WTC11 (cell line): ENCODE measurements at regions not wholly inside any gene's neighbourhood (a gene's known extent, or its start where the extent isn't known, plus 50 kb on each side); places are given as distances from the start of the nearest gene placed in this dataset.

ENCODE experiments used
- ATAC-seq: fragments of 200-7000 bp; cut with Tn5 transposase; 2 replicates; pipeline ENCODE4 v1.10.0; 2021; ENCODE audit warnings: mild to moderate bottlenecking, moderate library complexity
- CTCF ChIA-PET: fragments of 300-600 bp; sonication (Branson Sonifier 250); formaldehyde crosslinking; loops from one replicate; lab custom pipeline; 2021; ENCODE audit warnings: antibody characterized with exemption; lab: Charles Lee
- POLR2A ChIA-PET: fragments of 350-600 bp; sonication (Branson Sonifier 250); formaldehyde crosslinking; loops from one replicate; lab custom pipeline; 2021; ENCODE audit warnings: antibody characterized with exemption; lab: Charles Lee
- DNase-seq: peaks from one replicate; pipeline ENCODE4 v3.0.0; 2021; ENCODE audit warnings: low spot score
- H3K27ac Mint-ChIP-seq: 2 replicates; pipeline ENCODE4 v1.8.0; 2021; ENCODE audit warnings: mixed read lengths
- H3K27me3 Mint-ChIP-seq: 2 replicates; pipeline ENCODE4 v1.8.0; 2021; ENCODE audit warnings: low read depth, mild to moderate bottlenecking, moderate library complexity, mixed read lengths
- H3K36me3 Mint-ChIP-seq: 2 replicates; pipeline ENCODE4 v1.8.0; 2021; ENCODE audit warnings: mixed read lengths
- H3K4me1 Mint-ChIP-seq: 2 replicates; pipeline ENCODE4 v1.8.0; 2022; ENCODE audit warnings: mixed read lengths
- H3K4me3 Mint-ChIP-seq: 2 replicates; pipeline ENCODE4 v1.8.0; 2021; ENCODE audit warnings: mild to moderate bottlenecking, moderate library complexity, mixed read lengths
- H3K9me3 Mint-ChIP-seq: 2 replicates; pipeline ENCODE4 v1.8.0; 2021; ENCODE audit warnings: mixed read lengths
- AFF4 ChIP-seq: sonication (generic); formaldehyde crosslinking; IDR thresholded peaks from 2 replicates; pipeline ENCODE4 v1.8.1; 2023; ENCODE audit warnings: mild to moderate bottlenecking, missing genetic modification reagents, borderline replicate concordance
- ATF1 ChIP-seq: sonication (generic); formaldehyde crosslinking; IDR thresholded peaks from 2 replicates; pipeline ENCODE4 v1.8.1; 2023; ENCODE audit warnings: mild to moderate bottlenecking, moderate library complexity, missing genetic modification reagents
- ATF2 ChIP-seq: sonication (generic); formaldehyde crosslinking; IDR thresholded peaks from 2 replicates; pipeline ENCODE4 v1.8.1; 2022; ENCODE audit warnings: low read depth, missing genetic modification reagents, borderline replicate concordance
- E2F4 ChIP-seq: sonication (generic); formaldehyde crosslinking; IDR thresholded peaks from 2 replicates; pipeline ENCODE4 v1.8.1; 2022; ENCODE audit warnings: low read depth, mild to moderate bottlenecking, moderate library complexity, missing genetic modification reagents, borderline replicate concordance
- ELF4 ChIP-seq: sonication (generic); formaldehyde crosslinking; IDR thresholded peaks from 2 replicates; pipeline ENCODE4 v1.8.1; 2022; ENCODE audit warnings: low read depth, mild to moderate bottlenecking, moderate library complexity, missing genetic modification reagents
- GTF2I ChIP-seq: fragments of 250-450 bp; sonication (Bioruptor Pico); conservative IDR thresholded peaks from 2 replicates; pipeline ENCODE4 v1.4.0; 2021; ENCODE audit warnings: mild to moderate bottlenecking
- HMGXB4 ChIP-seq: sonication (generic); formaldehyde crosslinking; IDR thresholded peaks from 2 replicates; pipeline ENCODE4 v1.8.1; 2023; ENCODE audit warnings: mild to moderate bottlenecking, moderate library complexity, missing genetic modification reagents
- IRF1 ChIP-seq: sonication (generic); formaldehyde crosslinking; IDR thresholded peaks from 2 replicates; pipeline ENCODE4 v1.8.0; 2023; ENCODE audit warnings: missing genetic modification reagents
- JUN ChIP-seq: sonication (generic); formaldehyde crosslinking; IDR thresholded peaks from 2 replicates; pipeline ENCODE4 v1.8.0; 2023; ENCODE audit warnings: mild to moderate bottlenecking, missing genetic modification reagents
- KAT7 ChIP-seq: sonication (generic); formaldehyde crosslinking; IDR thresholded peaks from 2 replicates; pipeline ENCODE4 v1.8.1; 2023; ENCODE audit warnings: missing genetic modification reagents, mild to moderate bottlenecking, borderline replicate concordance
- MXD4 ChIP-seq: fragments of 250-450 bp; sonication (Bioruptor Pico); IDR thresholded peaks from 2 replicates; pipeline ENCODE4 v1.8.0; 2021; ENCODE audit warnings: mild to moderate bottlenecking, moderate library complexity, borderline replicate concordance
- NFE2L1 ChIP-seq: sonication (generic); formaldehyde crosslinking; IDR thresholded peaks from 2 replicates; pipeline ENCODE4 v1.8.1; 2023; ENCODE audit warnings: missing genetic modification reagents
- OVOL2 ChIP-seq: fragments of 250-450 bp; sonication (Bioruptor Pico); IDR thresholded peaks from 2 replicates; pipeline ENCODE4 v1.9.0; 2021; ENCODE audit warnings: mild to moderate bottlenecking, borderline replicate concordance
- RELA ChIP-seq: sonication (generic); formaldehyde crosslinking; IDR thresholded peaks from 2 replicates; pipeline ENCODE4 v1.8.1; 2022; ENCODE audit warnings: missing genetic modification reagents, mild to moderate bottlenecking, borderline replicate concordance
- SMAD3 ChIP-seq: sonication (generic); formaldehyde crosslinking; IDR thresholded peaks from 2 replicates; pipeline ENCODE4 v1.8.0; 2022; ENCODE audit warnings: missing genetic modification reagents, mild to moderate bottlenecking, borderline replicate concordance
- SP1 ChIP-seq: sonication (generic); formaldehyde crosslinking; conservative IDR thresholded peaks from 2 replicates; pipeline ENCODE4 v1.8.1; 2022; ENCODE audit warnings: missing genetic modification reagents
- TEAD4 ChIP-seq: sonication (generic); formaldehyde crosslinking; IDR thresholded peaks from 2 replicates; pipeline ENCODE4 v1.8.0; 2022; ENCODE audit warnings: mild to moderate bottlenecking, missing genetic modification reagents
- ZBTB21 ChIP-seq: sonication (generic); formaldehyde crosslinking; IDR thresholded peaks from 2 replicates; pipeline ENCODE4 v1.8.1; 2023; ENCODE audit warnings: mild to moderate bottlenecking, missing genetic modification reagents, borderline replicate concordance
- ZNF121 ChIP-seq: sonication (generic); formaldehyde crosslinking; IDR thresholded peaks from 2 replicates; pipeline ENCODE4 v1.8.0; 2023; ENCODE audit warnings: missing genetic modification reagents
- ZNF219 ChIP-seq: sonication (generic); formaldehyde crosslinking; IDR thresholded peaks from 2 replicates; pipeline ENCODE4 v1.8.0; 2023; ENCODE audit warnings: missing genetic modification reagents, mild to moderate bottlenecking, borderline replicate concordance
- ZNF416 ChIP-seq: fragments of 250-450 bp; sonication (Bioruptor Pico); IDR thresholded peaks from 2 replicates; pipeline ENCODE4 v1.9.0; 2021; ENCODE audit warnings: mild to moderate bottlenecking, inconsistent platforms
- ZNF423 ChIP-seq: fragments of 250-450 bp; sonication (Bioruptor Pico); IDR thresholded peaks from 2 replicates; pipeline ENCODE4 v2.1.2; 2022; ENCODE audit warnings: mild to moderate bottlenecking, moderate library complexity
- TF ChIP-seq, protein P1 (sequence below): fragments of 200-600 bp; IDR thresholded peaks from 2 replicates; pipeline ENCODE4 v1.8.0; 2022; ENCODE audit warnings: antibody characterized with exemption

- DNase-seq, result no peak
- ChIA-PET CTCF (no interaction called here), POLR2A (no interaction called here)
- no peak overlapping the region for H3K4me3 Mint-ChIP-seq
- no peaks in the 10 kb centered on the region; the same call in 1 of the 2 replicates for H3K27me3 Mint-ChIP-seq
- H3K27ac Mint-ChIP-seq, result no peak overlapping the region
- H3K4me1 Mint-ChIP-seq, result peaks cover 17% of the 10 kb centered on the region
- H3K36me3 Mint-ChIP-seq, result no peaks in the 10 kb centered on the region
- no peak for TF ChIP-seq OVOL2 (CRISPR knock-in tag)
- no peak for TF ChIP-seq AFF4 (CRISPR knock-in tag)
- no peak for TF ChIP-seq SP1
- TF ChIP-seq ZNF219 (CRISPR knock-in tag), result no peak
- no peak for TF ChIP-seq ZBTB21 (CRISPR knock-in tag)
- TF ChIP-seq KAT7 (CRISPR knock-in tag), result no peak
- TF ChIP-seq, protein P1, sequence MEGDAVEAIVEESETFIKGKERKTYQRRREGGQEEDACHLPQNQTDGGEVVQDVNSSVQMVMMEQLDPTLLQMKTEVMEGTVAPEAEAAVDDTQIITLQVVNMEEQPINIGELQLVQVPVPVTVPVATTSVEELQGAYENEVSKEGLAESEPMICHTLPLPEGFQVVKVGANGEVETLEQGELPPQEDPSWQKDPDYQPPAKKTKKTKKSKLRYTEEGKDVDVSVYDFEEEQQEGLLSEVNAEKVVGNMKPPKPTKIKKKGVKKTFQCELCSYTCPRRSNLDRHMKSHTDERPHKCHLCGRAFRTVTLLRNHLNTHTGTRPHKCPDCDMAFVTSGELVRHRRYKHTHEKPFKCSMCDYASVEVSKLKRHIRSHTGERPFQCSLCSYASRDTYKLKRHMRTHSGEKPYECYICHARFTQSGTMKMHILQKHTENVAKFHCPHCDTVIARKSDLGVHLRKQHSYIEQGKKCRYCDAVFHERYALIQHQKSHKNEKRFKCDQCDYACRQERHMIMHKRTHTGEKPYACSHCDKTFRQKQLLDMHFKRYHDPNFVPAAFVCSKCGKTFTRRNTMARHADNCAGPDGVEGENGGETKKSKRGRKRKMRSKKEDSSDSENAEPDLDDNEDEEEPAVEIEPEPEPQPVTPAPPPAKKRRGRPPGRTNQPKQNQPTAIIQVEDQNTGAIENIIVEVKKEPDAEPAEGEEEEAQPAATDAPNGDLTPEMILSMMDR, result no peak
- H3K9me3 Mint-ChIP-seq, result peaks cover 4% of the 10 kb centered on the region; the same call in 1 of the 2 replicates
- no peak for ATAC-seq
Measured at GRCh38 chr5:133882846-133883245, 85.6 kb downstream of the C5orf15 start.

DNA sequence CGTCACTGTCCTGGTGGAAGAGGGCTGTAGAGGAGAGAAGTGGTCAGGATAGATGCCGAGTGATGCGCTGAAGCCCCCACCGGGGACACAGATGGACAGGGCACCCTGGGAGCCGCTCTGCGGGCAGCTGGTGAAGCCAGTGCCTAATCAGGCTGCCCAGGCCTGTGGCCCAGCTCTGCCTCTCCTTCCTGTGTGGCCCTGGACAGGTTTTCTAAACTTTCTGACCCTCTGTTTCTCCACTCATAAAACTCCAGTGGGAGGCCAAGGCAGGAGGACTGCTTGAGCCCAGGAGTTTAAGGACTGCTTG, 86.1 kb downstream of the C5orf15 start:
- Mint-ChIP-seq H3K27me3 (no peaks in the 10 kb centered on the region; the same call in 1 of the 2 replicates), H3K4me1 (peaks cover 22% of the 10 kb centered on the region), H3K27ac (no peak overlapping the region), H3K36me3 (no peaks in the 10 kb centered on the region), H3K4me3 (no peak overlapping the region), H3K9me3 (peaks cover 4% of the 10 kb centered on the region; the same call in 1 of the 2 replicates)
- ATAC-seq, result no peak
- ChIA-PET CTCF (interaction anchor here (1.1 kb wide), 1 partner anchor 13 kb away, joined by 5 read pairs; no protein-coding TSS in a partner anchor), POLR2A (interaction anchor here (0.9 kb wide), 1 partner anchor 87 kb away, joined by 3 read pairs; no protein-coding TSS in a partner anchor)
- no peak for DNase-seq
- TF ChIP-seq MXD4 (CRISPR knock-in tag) (no peak), TEAD4 (CRISPR knock-in tag) (no peak), ZNF423 (CRISPR knock-in tag) (no peak), IRF1 (CRISPR knock-in tag) (no peak), JUN (no peak), ZNF416 (CRISPR knock-in tag) (no peak), HMGXB4 (CRISPR knock-in tag) (no peak), ZNF121 (CRISPR knock-in tag) (no peak), E2F4 (CRISPR knock-in tag) (no peak), ELF4 (no peak), NFE2L1 (CRISPR knock-in tag) (no peak), SMAD3 (no peak), ZBTB21 (CRISPR knock-in tag) (no peak), ATF2 (no peak), RELA (CRISPR knock-in tag) (no peak), ATF1 (CRISPR knock-in tag) (no peak), GTF2I (CRISPR knock-in tag) (no peak)
